OCI-LY7 (cell line): ENCODE measurements at regions not wholly inside any gene's neighbourhood (a gene's known extent, or its start where the extent isn't known, plus 50 kb on each side); places are given as distances from the start of the nearest gene placed in this dataset.
"Not testable (repeated sequence)": the region's sequence is repeated elsewhere in the genome, so short reads cannot be mapped to it uniquely, and the experiment has no call there.

Experiments used
- BruUV-seq: library from RNA; stranded (reverse); fragments of 400-500 nt; replicated peaks from 2 replicates; lab custom pipeline; 2021; lab: Mats Ljungman, UMichigan
- CTCF ChIA-PET: fragments of 300-600 bp; sonication (Branson Sonifier 250); formaldehyde crosslinking; loops from one replicate; lab custom pipeline; 2022; ENCODE audit warnings: antibody characterized with exemption; ENCODE audit not compliant: unreplicated experiment; lab: Charles Lee
- POLR2A ChIA-PET: fragments of 300-600 bp; sonication (Branson Sonifier 250); formaldehyde crosslinking; loops from one replicate; lab custom pipeline; 2022; ENCODE audit warnings: antibody characterized with exemption; lab: Charles Lee
- DNase-seq: peaks from one replicate; pipeline ENCODE4 v3.0.0-alpha.2; 2015; ENCODE audit warnings: low spot score
- H2AFZ ChIP-seq: fragments of 200-600 bp; sonication (generic), shearing (Covaris generic); 2 replicates; pipeline ENCODE4 v1.6.1; 2014; ENCODE audit warnings: mild to moderate bottlenecking, antibody characterized with exemption, low read length, moderate library complexity
- H3K27ac ChIP-seq: fragments of 200-600 bp; sonication (generic); 2 replicates; pipeline ENCODE4 v1.5.1; 2014; ENCODE audit warnings: mixed run types, low read depth, mild to moderate bottlenecking, moderate library complexity, low read length, inconsistent platforms; ENCODE audit not compliant: poor library complexity, severe bottlenecking
- H3K36me3 ChIP-seq: fragments of 200-600 bp; sonication (generic); 2 replicates; pipeline ENCODE4 v1.6.1; 2014; ENCODE audit warnings: mild to moderate bottlenecking, antibody characterized with exemption, low read length, moderate library complexity, mixed read lengths; ENCODE audit not compliant: insufficient read depth
- H3K4me1 ChIP-seq: fragments of 200-600 bp; sonication (generic); 2 replicates; pipeline ENCODE4 v1.5.1; 2014; ENCODE audit warnings: mild to moderate bottlenecking, low read length; ENCODE audit not compliant: insufficient read depth, poor library complexity, severe bottlenecking
- H3K4me2 ChIP-seq: fragments of 200-600 bp; sonication (generic); 2 replicates; pipeline ENCODE4 v1.6.1; 2014; ENCODE audit warnings: mild to moderate bottlenecking, low read length
- H3K4me3 ChIP-seq: fragments of 200-600 bp; sonication (generic); 2 replicates; pipeline ENCODE4 v1.5.1; 2014; ENCODE audit warnings: mild to moderate bottlenecking, low read depth, low read length; ENCODE audit not compliant: poor library complexity, severe bottlenecking
- H3K79me2 ChIP-seq: fragments of 200-600 bp; sonication (generic); 2 replicates; pipeline ENCODE4 v1.6.1; 2016; ENCODE audit warnings: low read depth, mild to moderate bottlenecking, low read length, moderate library complexity, mixed read lengths; ENCODE audit not compliant: insufficient read depth
- H3K9me2 ChIP-seq: fragments of 200-600 bp; sonication (generic); 2 replicates; pipeline ENCODE4 v1.6.1; 2016; ENCODE audit warnings: mild to moderate bottlenecking, low read length, mixed read lengths; ENCODE audit not compliant: insufficient read depth
- H3K9me3 ChIP-seq: fragments of 200-600 bp; sonication (generic); 2 replicates; pipeline ENCODE4 v1.6.1; 2014; ENCODE audit warnings: mild to moderate bottlenecking, mixed run types, low read length, mixed read lengths
- H4K20me1 ChIP-seq: fragments of 200-600 bp; sonication (generic); 2 replicates; pipeline ENCODE4 v1.6.1; 2014; ENCODE audit warnings: mild to moderate bottlenecking, antibody characterized with exemption, low read length, moderate library complexity, mixed read lengths; ENCODE audit not compliant: insufficient read depth
- CTCF ChIP-seq: fragments of 200-600 bp; sonication (generic); conservative IDR thresholded peaks from 2 replicates; pipeline ENCODE4 v1.5.1; 2014; ENCODE audit warnings: mild to moderate bottlenecking, antibody characterized with exemption, low read length, moderate library complexity, mixed read lengths
- EZH2phosphoT487 ChIP-seq: fragments of 200-600 bp; sonication (generic); IDR thresholded peaks from 2 replicates; pipeline ENCODE4 v1.6.1; 2018; ENCODE audit warnings: low read depth, borderline replicate concordance, mild to moderate bottlenecking, mixed run types, antibody characterized with exemption, low read length, moderate library complexity, mixed read lengths
- intact Hi-C: fragments of 100-400 bp; cut with micrococcal nuclease; formaldehyde crosslinking; loops from one replicate; pipeline ENCODE4 v1.10.0; 2022; ENCODE audit not compliant: unreplicated experiment

- POLR2A ChIA-PET = no interaction called here
- intact Hi-C loops = no loop called here
- no TSS peak for BruUV-seq
These were observed 1808.1 kb downstream of the NCAM2 start for GRCh38 chr21:22806278-22806677.

GRCh38 chr21:22813201-22813600, 1815.0 kb downstream of the NCAM2 start:
- BruUV-seq = no TSS peak

More at GRCh38 chr21:22806278-22806677, 1808.1 kb downstream of the NCAM2 start:
- Histone ChIP-seq H3K9me2 (no peaks in the 10 kb centered on the region), H4K20me1 (no peaks in the 10 kb centered on the region), H3K36me3 (no peaks in the 10 kb centered on the region), H3K27ac (no peak overlapping the region), H3K4me1 (no peaks in the 10 kb centered on the region), H3K4me3 (no peak overlapping the region), H3K79me2 (no peaks in the 10 kb centered on the region), H3K4me2 (no peak overlapping the region), H2AFZ (no peak overlapping the region), H3K9me3 (peaks cover 10% of the 10 kb centered on the region; the same call in 1 of the 2 replicates)
- CTCF ChIA-PET = no interaction called here
- DNase-seq = no peak
- TF ChIP-seq CTCF = no peak
- TF ChIP-seq EZH2phosphoT487 = no peak

GRCh38 chr21:22818681-22819485, 1820.7 kb downstream of the NCAM2 start:
- CTCF ChIA-PET, BruUV-seq, H3K36me3 ChIP-seq, H3K27ac ChIP-seq, H3K4me2 ChIP-seq, POLR2A ChIA-PET, H3K4me1 ChIP-seq, DNase-seq, H4K20me1 ChIP-seq, H3K79me2 ChIP-seq, intact Hi-C loops, H3K4me3 ChIP-seq, H2AFZ ChIP-seq, H3K9me2 ChIP-seq: not testable (repeated sequence)
- peaks cover 43% of the 10 kb centered on the region for H3K9me3 ChIP-seq

More at GRCh38 chr21:22813201-22813600, 1815.0 kb downstream of the NCAM2 start:
- H3K9me3 ChIP-seq = peaks cover 25% of the 10 kb centered on the region
- no peak for DNase-seq
- TF ChIP-seq EZH2phosphoT487 (no peak), CTCF (no peak)
- H3K9me2 ChIP-seq = no peaks in the 10 kb centered on the region
- H2AFZ ChIP-seq = no peak overlapping the region
- H3K4me1 ChIP-seq = no peaks in the 10 kb centered on the region
- H3K27ac ChIP-seq = no peak overlapping the region
- no peaks in the 10 kb centered on the region for H3K36me3 ChIP-seq
- H4K20me1 ChIP-seq = no peaks in the 10 kb centered on the region
- no peak overlapping the region for H3K4me3 ChIP-seq
- POLR2A ChIA-PET = no interaction called here
- intact Hi-C loops = no loop called here
- H3K4me2 ChIP-seq = no peak overlapping the region
- CTCF ChIA-PET = no interaction called here
- H3K79me2 ChIP-seq = no peaks in the 10 kb centered on the region
